ENCODE measurements at regions not wholly inside any gene's neighbourhood (a gene's known extent, or its start where the extent isn't known, plus 50 kb on each side); places are given as distances from the start of the nearest gene placed in this dataset.

DNA sequence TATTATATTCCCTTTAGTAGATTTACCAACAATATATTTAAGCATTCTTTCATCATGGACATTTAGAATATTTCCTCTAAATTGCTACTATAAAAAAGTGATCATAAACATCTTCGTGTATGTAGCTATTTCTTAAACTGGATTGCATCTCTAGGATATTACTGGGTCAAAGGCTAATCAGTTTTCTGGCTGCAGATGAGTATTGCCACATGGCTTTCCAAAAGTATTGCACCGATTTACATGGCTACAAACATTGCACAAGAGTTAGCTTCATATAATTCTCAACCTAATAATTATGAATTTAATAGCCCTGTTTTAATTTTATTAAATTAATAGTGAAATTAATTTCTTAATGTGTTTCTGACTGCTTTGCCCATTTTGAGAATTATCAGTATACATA, 183.4 kb downstream of the DMRT2 start:
- TF ChIP-seq, protein P1, sequence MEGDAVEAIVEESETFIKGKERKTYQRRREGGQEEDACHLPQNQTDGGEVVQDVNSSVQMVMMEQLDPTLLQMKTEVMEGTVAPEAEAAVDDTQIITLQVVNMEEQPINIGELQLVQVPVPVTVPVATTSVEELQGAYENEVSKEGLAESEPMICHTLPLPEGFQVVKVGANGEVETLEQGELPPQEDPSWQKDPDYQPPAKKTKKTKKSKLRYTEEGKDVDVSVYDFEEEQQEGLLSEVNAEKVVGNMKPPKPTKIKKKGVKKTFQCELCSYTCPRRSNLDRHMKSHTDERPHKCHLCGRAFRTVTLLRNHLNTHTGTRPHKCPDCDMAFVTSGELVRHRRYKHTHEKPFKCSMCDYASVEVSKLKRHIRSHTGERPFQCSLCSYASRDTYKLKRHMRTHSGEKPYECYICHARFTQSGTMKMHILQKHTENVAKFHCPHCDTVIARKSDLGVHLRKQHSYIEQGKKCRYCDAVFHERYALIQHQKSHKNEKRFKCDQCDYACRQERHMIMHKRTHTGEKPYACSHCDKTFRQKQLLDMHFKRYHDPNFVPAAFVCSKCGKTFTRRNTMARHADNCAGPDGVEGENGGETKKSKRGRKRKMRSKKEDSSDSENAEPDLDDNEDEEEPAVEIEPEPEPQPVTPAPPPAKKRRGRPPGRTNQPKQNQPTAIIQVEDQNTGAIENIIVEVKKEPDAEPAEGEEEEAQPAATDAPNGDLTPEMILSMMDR (conservative IDR thresholded peaks at IDR 0.05; ENCODE audit: low read depth, low read length), result no peak
- TF ChIP-seq EZH2phosphoT487 (IDR thresholded peaks at IDR 0.05; ENCODE audit: borderline replicate concordance, low read length) (no peak), EZH2 (IDR thresholded peaks at IDR 0.05; ENCODE audit: low read length, unreplicated experiment) (no peak)
